ENCODE measurements at regions not wholly inside any gene's neighbourhood (a gene's known extent, or its start where the extent isn't known, plus 50 kb on each side); places are given as distances from the start of the nearest gene placed in this dataset.
"Not testable (repeated sequence)": the region's sequence is repeated elsewhere in the genome, so short reads cannot be mapped to it uniquely, and the experiment has no call there.

GRCh38 chr7:106344211-106344610 is 59.4 kb upstream of the NAMPT start:
- Histone ChIP-seq H3K36me3 (ENCODE audit: insufficient read depth, low read length) (no peaks in the 10 kb centered on the region), H3K79me2 (ENCODE audit: low read length) (no peaks in the 10 kb centered on the region), H3K4me2 (ENCODE audit: low read depth, low read length, poor library complexity, severe bottlenecking) (no peak overlapping the region), H4K20me1 (ENCODE audit: insufficient read depth, low read depth, low read length) (no peaks in the 10 kb centered on the region), H3K27ac (ENCODE audit: low read length) (no peak overlapping the region), H3K4me1 (ENCODE audit: low read length) (peaks cover 3% of the 10 kb centered on the region), H3K9ac (ENCODE audit: low read length) (no peak overlapping the region), H3K27me3 (ENCODE audit: low read length) (no peaks in the 10 kb centered on the region), H3K4me3 (ENCODE audit: low read length) (no peak overlapping the region), H3K9me2 (replicated peaks; ENCODE audit: insufficient read depth, low read length) (no peaks in the 10 kb centered on the region), H3K9me3 (ENCODE audit: low read length) (no peaks in the 10 kb centered on the region), H2AFZ (ENCODE audit: low read length) (no peak overlapping the region)
- no peak for DNase-seq

GRCh38 chr7:106342049-106342448 is 57.3 kb upstream of the NAMPT start:
- not testable (repeated sequence) for H3K4me1 ChIP-seq (ENCODE audit: low read length); DNase-seq; H3K4me2 ChIP-seq (ENCODE audit: low read depth, low read length, poor library complexity, severe bottlenecking); H3K9me2 ChIP-seq (replicated peaks; ENCODE audit: insufficient read depth, low read length); H3K27me3 ChIP-seq (ENCODE audit: low read length); H3K36me3 ChIP-seq (ENCODE audit: insufficient read depth, low read length); H3K9ac ChIP-seq (ENCODE audit: low read length); H3K9me3 ChIP-seq (ENCODE audit: low read length); H2AFZ ChIP-seq (ENCODE audit: low read length); H3K79me2 ChIP-seq (ENCODE audit: low read length); H3K27ac ChIP-seq (ENCODE audit: low read length); H3K4me3 ChIP-seq (ENCODE audit: low read length); H4K20me1 ChIP-seq (ENCODE audit: insufficient read depth, low read depth, low read length)

- not testable (repeated sequence) for H3K4me2 ChIP-seq (ENCODE audit: low read depth, low read length, poor library complexity, severe bottlenecking); H3K79me2 ChIP-seq (ENCODE audit: low read length); DNase-seq; H4K20me1 ChIP-seq (ENCODE audit: insufficient read depth, low read depth, low read length); H3K36me3 ChIP-seq (ENCODE audit: insufficient read depth, low read length); H3K27me3 ChIP-seq (ENCODE audit: low read length); H3K9me3 ChIP-seq (ENCODE audit: low read length); H3K9ac ChIP-seq (ENCODE audit: low read length); H3K9me2 ChIP-seq (replicated peaks; ENCODE audit: insufficient read depth, low read length); H2AFZ ChIP-seq (ENCODE audit: low read length); H3K27ac ChIP-seq (ENCODE audit: low read length); H3K4me3 ChIP-seq (ENCODE audit: low read length); H3K4me1 ChIP-seq (ENCODE audit: low read length)
Observed at GRCh38 chr7:106340247-106340596, 55.4 kb upstream of the NAMPT start.

GRCh38 chr7:106339513-106340246 is 54.9 kb upstream of the NAMPT start:
- Histone ChIP-seq H3K36me3 (ENCODE audit: insufficient read depth, low read length) (no peaks in the 10 kb centered on the region), H4K20me1 (ENCODE audit: insufficient read depth, low read depth, low read length) (no peaks in the 10 kb centered on the region), H3K9me3 (ENCODE audit: low read length) (peaks cover 4% of the 10 kb centered on the region; the same call in 1 of the 2 replicates), H3K4me3 (ENCODE audit: low read length) (no peak overlapping the region), H3K4me1 (ENCODE audit: low read length) (no peaks in the 10 kb centered on the region), H3K9ac (ENCODE audit: low read length) (no peak overlapping the region), H3K79me2 (ENCODE audit: low read length) (no peaks in the 10 kb centered on the region), H3K9me2 (replicated peaks; ENCODE audit: insufficient read depth, low read length) (no peaks in the 10 kb centered on the region), H3K27me3 (ENCODE audit: low read length) (0 out of 2 replicates have a peak, but pooled peaks cover 2% of the 10 kb centered on the region), H2AFZ (ENCODE audit: low read length) (no peak overlapping the region), H3K4me2 (ENCODE audit: low read depth, low read length, poor library complexity, severe bottlenecking) (no peak overlapping the region), H3K27ac (ENCODE audit: low read length) (no peak overlapping the region)
- DNase-seq, result no peak

GRCh38 chr7:106337754-106338153 is 53.0 kb upstream of the NAMPT start:
- H2AFZ ChIP-seq (ENCODE audit: low read length), result no peak overlapping the region
- no peaks in the 10 kb centered on the region for H3K79me2 ChIP-seq (ENCODE audit: low read length)
- 0 out of 2 replicates have a peak, but pooled peaks cover 2% of the 10 kb centered on the region for H3K27me3 ChIP-seq (ENCODE audit: low read length)

GRCh38 chr7:106335814-106336213 is 51.0 kb upstream of the NAMPT start:
- no peaks in the 10 kb centered on the region for H3K9me2 ChIP-seq (replicated peaks; ENCODE audit: insufficient read depth, low read length)
- no peak overlapping the region for H2AFZ ChIP-seq (ENCODE audit: low read length)
- 0 out of 2 replicates have a peak, but pooled peaks cover 2% of the 10 kb centered on the region for H3K27me3 ChIP-seq (ENCODE audit: low read length)
- no peak overlapping the region for H3K9ac ChIP-seq (ENCODE audit: low read length)
- H3K79me2 ChIP-seq (ENCODE audit: low read length), result no peaks in the 10 kb centered on the region
- H3K27ac ChIP-seq (ENCODE audit: low read length), result no peak overlapping the region
- no peak overlapping the region for H3K4me3 ChIP-seq (ENCODE audit: low read length)
- H3K4me2 ChIP-seq (ENCODE audit: low read depth, low read length, poor library complexity, severe bottlenecking), result no peak overlapping the region
- H3K9me3 ChIP-seq (ENCODE audit: low read length), result peaks cover 4% of the 10 kb centered on the region; the same call in 1 of the 2 replicates
- H4K20me1 ChIP-seq (ENCODE audit: insufficient read depth, low read depth, low read length), result no peaks in the 10 kb centered on the region
- H3K4me1 ChIP-seq (ENCODE audit: low read length), result no peaks in the 10 kb centered on the region
- no peaks in the 10 kb centered on the region for H3K36me3 ChIP-seq (ENCODE audit: insufficient read depth, low read length)
- no peak for DNase-seq

More at GRCh38 chr7:106337754-106338153, 53.0 kb upstream of the NAMPT start:
- Histone ChIP-seq H4K20me1 (ENCODE audit: insufficient read depth, low read depth, low read length) (no peaks in the 10 kb centered on the region), H3K9ac (ENCODE audit: low read length) (no peak overlapping the region), H3K9me3 (ENCODE audit: low read length) (peaks cover 4% of the 10 kb centered on the region; the same call in 1 of the 2 replicates), H3K4me2 (ENCODE audit: low read depth, low read length, poor library complexity, severe bottlenecking) (no peak overlapping the region), H3K4me1 (ENCODE audit: low read length) (no peaks in the 10 kb centered on the region), H3K9me2 (replicated peaks; ENCODE audit: insufficient read depth, low read length) (no peaks in the 10 kb centered on the region), H3K36me3 (ENCODE audit: insufficient read depth, low read length) (no peaks in the 10 kb centered on the region), H3K27ac (ENCODE audit: low read length) (no peak overlapping the region), H3K4me3 (ENCODE audit: low read length) (no peak overlapping the region)
- DNase-seq, result no peak

Measured in Karpas-422 (cell line).